ENCODE measurements at regions not wholly inside any gene's neighbourhood (a gene's known extent, or its start where the extent isn't known, plus 50 kb on each side); places are given as distances from the start of the nearest gene placed in this dataset.

DNA sequence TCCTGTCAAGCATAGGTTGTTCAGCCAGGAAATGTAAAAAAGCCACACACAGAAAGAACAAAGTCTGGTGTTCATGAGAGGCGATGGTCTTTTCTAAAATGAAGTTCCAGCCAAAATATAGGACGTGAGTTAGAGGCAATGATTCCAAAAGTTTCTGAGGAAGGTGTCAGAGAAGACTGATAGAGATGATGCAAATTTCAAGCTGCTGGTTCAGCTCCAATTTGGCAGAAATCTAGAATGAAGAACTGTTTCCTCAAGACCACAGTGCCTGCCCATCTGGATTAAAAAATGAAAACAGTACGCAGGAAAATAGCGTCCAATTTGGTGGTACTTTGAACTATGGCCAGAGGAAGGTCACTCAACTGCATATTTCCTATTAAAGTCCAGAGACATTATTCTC is 672.9 kb downstream of the SQOR start (continued):
- no peak for TF ChIP-seq TCF12 (IDR thresholded peaks at IDR 0.05; ENCODE audit: low read depth, low read length)

DNA sequence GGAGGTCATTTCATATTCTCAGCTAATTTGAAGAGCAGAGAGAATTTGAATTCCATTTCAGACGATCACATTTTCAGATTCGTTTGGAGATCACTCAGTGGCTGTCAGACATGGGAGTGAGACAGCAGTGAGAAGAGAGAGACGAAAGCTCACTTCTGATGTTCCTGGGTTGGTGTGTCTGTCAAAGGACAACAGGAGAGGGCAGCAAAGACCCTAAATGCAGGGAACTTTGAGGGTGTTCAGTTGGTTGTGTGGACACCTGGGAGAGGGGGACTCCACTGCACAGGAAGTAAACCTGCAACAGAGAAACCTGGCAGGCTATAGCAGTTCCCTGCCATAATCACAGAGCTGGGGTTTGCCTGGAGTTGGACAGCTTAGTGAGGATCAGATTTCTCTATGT is 675.1 kb downstream of the SQOR start:
- intact Hi-C loops (cut with micrococcal nuclease; ENCODE audit: unreplicated experiment): loop anchor here (10.0 kb wide), 2 partner anchors 605 to 715 kb away; no protein-coding TSS in a partner anchor
- WGBS (ENCODE audit: insufficient coverage, insufficient replicate concordance, low lambda C conversion rate, missing lambda C conversion rate): 27% methylated on average over 3 of the region's 3 CpGs
- CTCF ChIA-PET: interaction anchor here (1.0 to 1.3 kb wide), 2 partner anchors 385 to 1678 kb away, joined by 4 read pairs; no protein-coding TSS in a partner anchor

DNA sequence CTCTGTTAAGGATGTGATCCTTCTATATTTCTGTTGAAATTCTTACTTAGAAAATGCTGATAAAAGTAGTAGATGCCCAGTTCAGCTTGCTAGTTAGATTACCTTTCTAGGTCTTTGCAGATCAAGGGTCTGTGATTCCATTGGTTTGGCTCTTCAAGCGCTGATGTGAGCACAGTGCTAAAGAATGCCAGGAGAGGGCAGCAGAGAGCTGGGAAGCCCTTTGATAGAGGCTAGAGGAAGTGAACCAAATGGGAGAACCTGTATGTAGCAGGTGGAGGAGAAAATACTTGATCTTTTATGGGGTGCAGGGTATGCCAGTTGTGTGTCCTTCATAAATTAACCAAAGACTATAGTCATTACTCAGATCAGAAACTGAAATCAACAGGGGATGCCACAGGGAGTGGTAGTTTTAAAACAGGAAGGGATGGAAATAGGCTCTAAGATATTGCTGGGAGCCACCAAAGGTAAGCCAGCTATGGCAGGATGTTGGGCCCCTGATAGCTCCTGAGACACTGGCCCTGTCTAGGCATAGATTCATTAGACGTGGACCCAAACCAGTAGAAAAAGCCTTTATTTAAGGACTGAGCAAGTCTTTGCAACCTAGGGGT is 677.4 kb downstream of the SQOR start:
- ChIA-PET CTCF (interaction anchor here (0.5 to 2.9 kb wide), 9 partner anchors 9 to 1671 kb away, joined by 3 to 17 read pairs (median 3); no protein-coding TSS in a partner anchor), POLR2A (no interaction called here), SMC1A (ENCODE audit: uncharacterized antibody, unreplicated experiment) (interaction anchor here (1.0 to 1.3 kb wide), 4 partner anchors 9 to 517 kb away, joined by 3 to 7 read pairs (median 3); no protein-coding TSS in a partner anchor), RAD21 (ENCODE audit: unreplicated experiment) (interaction anchor here (1.0 kb wide), 1 partner anchor 516 kb away, joined by 3 read pairs; no protein-coding TSS in a partner anchor)
- H3K27ac ChIP-seq (ENCODE audit: control insufficient read depth, insufficient read depth): no peak overlapping the region
- peak; percentile 11 for DNase-seq (ENCODE audit: low read depth, low spot score)
- WGBS (ENCODE audit: insufficient coverage, insufficient replicate concordance, low lambda C conversion rate, missing lambda C conversion rate): 0% methylated on average over 2 of the region's 2 CpGs
- intact Hi-C loops (cut with micrococcal nuclease; ENCODE audit: unreplicated experiment) (loop anchor here (10.0 kb wide), 1 partner anchor 713 kb away; no protein-coding TSS in a partner anchor), in situ Hi-C loops (cut with MboI) (loop anchor here (25.0 kb wide), 1 partner anchor 1675 kb away; no protein-coding TSS in a partner anchor)
- no peak overlapping the region for H3K4me3 ChIP-seq
- ATAC-seq: peak; percentile 94
- FAIRE-seq: no peak
- H3K79me2 ChIP-seq (ENCODE audit: control insufficient read depth, insufficient read depth, low read length): no peaks in the 10 kb centered on the region
- no peak overlapping the region for H2AFZ ChIP-seq (ENCODE audit: control insufficient read depth, low read depth, low read length)
- H4K20me1 ChIP-seq (ENCODE audit: control insufficient read depth, insufficient read depth): no peaks in the 10 kb centered on the region
- no peak overlapping the region for H3K9ac ChIP-seq (ENCODE audit: control insufficient read depth, insufficient read depth, low read length)
- H3K4me2 ChIP-seq (ENCODE audit: control insufficient read depth, insufficient read depth): no peak overlapping the region
- H3K9me3 ChIP-seq (replicated peaks; ENCODE audit: control insufficient read depth, insufficient read depth, low read length): no peaks in the 10 kb centered on the region
- no peaks in the 10 kb centered on the region for H3K4me1 ChIP-seq (ENCODE audit: control insufficient read depth, insufficient read depth, low read length)
- no TSS peak for BruUV-seq (replicated peaks)
- no peaks in the 10 kb centered on the region for H3K36me3 ChIP-seq (ENCODE audit: control insufficient read depth in 2 of 2, insufficient read depth in 2 of 2, low read length in 1 of 2)
- H3K27me3 ChIP-seq (replicated peaks in 1 of 2; ENCODE audit: control insufficient read depth in 2 of 2, insufficient read depth in 2 of 2, low read length in 1 of 2): no peaks in the 10 kb centered on the region
- TF ChIP-seq TCF7 (IDR thresholded peaks at IDR 0.05; ENCODE audit: borderline replicate concordance): no peak
- no peak for TF ChIP-seq BCL11A (IDR thresholded peaks at IDR 0.05; ENCODE audit: low read depth, low read length)
- no peak for TF ChIP-seq EP300 (IDR thresholded peaks at IDR 0.05; ENCODE audit: borderline replicate concordance in 1 of 2, control insufficient read depth in 1 of 2, low read depth in 2 of 2, low read length in 2 of 2)
- no peak for TF ChIP-seq IKZF1 (conservative IDR thresholded peaks at IDR 0.05)
- no peak for TF ChIP-seq GATAD2B (conservative IDR thresholded peaks at IDR 0.05; ENCODE audit: low read depth)
- TF ChIP-seq, protein P1, sequence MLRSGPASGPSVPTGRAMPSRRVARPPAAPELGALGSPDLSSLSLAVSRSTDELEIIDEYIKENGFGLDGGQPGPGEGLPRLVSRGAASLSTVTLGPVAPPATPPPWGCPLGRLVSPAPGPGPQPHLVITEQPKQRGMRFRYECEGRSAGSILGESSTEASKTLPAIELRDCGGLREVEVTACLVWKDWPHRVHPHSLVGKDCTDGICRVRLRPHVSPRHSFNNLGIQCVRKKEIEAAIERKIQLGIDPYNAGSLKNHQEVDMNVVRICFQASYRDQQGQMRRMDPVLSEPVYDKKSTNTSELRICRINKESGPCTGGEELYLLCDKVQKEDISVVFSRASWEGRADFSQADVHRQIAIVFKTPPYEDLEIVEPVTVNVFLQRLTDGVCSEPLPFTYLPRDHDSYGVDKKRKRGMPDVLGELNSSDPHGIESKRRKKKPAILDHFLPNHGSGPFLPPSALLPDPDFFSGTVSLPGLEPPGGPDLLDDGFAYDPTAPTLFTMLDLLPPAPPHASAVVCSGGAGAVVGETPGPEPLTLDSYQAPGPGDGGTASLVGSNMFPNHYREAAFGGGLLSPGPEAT (IDR thresholded peaks at IDR 0.05; ENCODE audit: low read depth): no peak
- TF ChIP-seq, protein P2, sequence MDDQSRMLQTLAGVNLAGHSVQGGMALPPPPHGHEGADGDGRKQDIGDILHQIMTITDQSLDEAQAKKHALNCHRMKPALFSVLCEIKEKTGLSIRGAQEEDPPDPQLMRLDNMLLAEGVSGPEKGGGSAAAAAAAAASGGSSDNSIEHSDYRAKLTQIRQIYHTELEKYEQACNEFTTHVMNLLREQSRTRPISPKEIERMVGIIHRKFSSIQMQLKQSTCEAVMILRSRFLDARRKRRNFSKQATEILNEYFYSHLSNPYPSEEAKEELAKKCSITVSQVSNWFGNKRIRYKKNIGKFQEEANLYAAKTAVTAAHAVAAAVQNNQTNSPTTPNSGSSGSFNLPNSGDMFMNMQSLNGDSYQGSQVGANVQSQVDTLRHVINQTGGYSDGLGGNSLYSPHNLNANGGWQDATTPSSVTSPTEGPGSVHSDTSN (IDR thresholded peaks at IDR 0.05; ENCODE audit: insufficient replicate concordance, low read depth, low read length): no peak
- no peak for TF ChIP-seq ZNF622 (IDR thresholded peaks at IDR 0.05)
- no peak for TF ChIP-seq SREBF1 (IDR thresholded peaks at IDR 0.05; ENCODE audit: low read length)

More for the DNA sequence above, 675.1 kb downstream of the SQOR start:
- ChIA-PET RAD21 (ENCODE audit: unreplicated experiment) (interaction anchor here (0.9 kb wide), 1 partner anchor 9 kb away, joined by 3 read pairs; no protein-coding TSS in a partner anchor), SMC1A (ENCODE audit: uncharacterized antibody, unreplicated experiment) (interaction anchor here (0.6 to 1.7 kb wide), 3 partner anchors 12 to 672 kb away, joined by 3 to 5 read pairs (median 3); no protein-coding TSS in a partner anchor), POLR2A (no interaction called here)
- Histone ChIP-seq H3K79me2 (ENCODE audit: control insufficient read depth, insufficient read depth, low read length) (no peaks in the 10 kb centered on the region), H3K4me3 (no peak overlapping the region), H2AFZ (ENCODE audit: control insufficient read depth, low read depth, low read length) (no peak overlapping the region), H3K9me3 (replicated peaks; ENCODE audit: control insufficient read depth, insufficient read depth, low read length) (no peaks in the 10 kb centered on the region; the same call in 2 of the 3 replicates), H3K4me1 (ENCODE audit: control insufficient read depth, insufficient read depth, low read length) (no peaks in the 10 kb centered on the region), H3K27me3 (replicated peaks in 1 of 2; ENCODE audit: control insufficient read depth in 2 of 2, insufficient read depth in 2 of 2, low read length in 1 of 2) (no peaks in the 10 kb centered on the region), H3K9ac (ENCODE audit: control insufficient read depth, insufficient read depth, low read length) (no peak overlapping the region), H4K20me1 (ENCODE audit: control insufficient read depth, insufficient read depth) (no peaks in the 10 kb centered on the region), H3K4me2 (ENCODE audit: control insufficient read depth, insufficient read depth) (no peak overlapping the region), H3K36me3 (ENCODE audit: control insufficient read depth in 2 of 2, insufficient read depth in 2 of 2, low read length in 1 of 2) (no peaks in the 10 kb centered on the region), H3K27ac (ENCODE audit: control insufficient read depth, insufficient read depth) (no peak overlapping the region)
- BruUV-seq (replicated peaks): no TSS peak
- FAIRE-seq (no peak), ATAC-seq (no peak), DNase-seq (ENCODE audit: low read depth, low spot score) (no peak)
- in situ Hi-C loops (cut with MboI): loop anchor here (25.0 kb wide), 1 partner anchor 1677 kb away; no protein-coding TSS in a partner anchor
- TF ChIP-seq GABPA (IDR thresholded peaks at IDR 0.05; ENCODE audit: low read depth): no peak
- TF ChIP-seq IRF4 (IDR thresholded peaks at IDR 0.05; ENCODE audit: low read depth, low read length): no peak
- no peak for TF ChIP-seq ZZZ3 (IDR thresholded peaks at IDR 0.05; ENCODE audit: control insufficient read depth, insufficient read length, low read depth)
- no peak for TF ChIP-seq YY1 (IDR thresholded peaks at IDR 0.05; ENCODE audit: low read depth, low read length)
- 0 out of 2 replicates have a peak, but pooled peaks have one; percentile 5 for TF ChIP-seq RAD21 (IDR thresholded peaks at IDR 0.05; ENCODE audit: insufficient read depth, low read depth, low read length)

Data from GM12878 (cell line).